Liver (tissue), 2 donors: ENCODE measurements at regions not wholly inside any gene's neighbourhood (a gene's known extent, or its start where the extent isn't known, plus 50 kb on each side); places are given as distances from the start of the nearest gene placed in this dataset. TPM values are rescaled to one million over a fixed set of nuclear protein-coding genes. Genes with fewer than 3 reads are reported as not detected.

Source experiments
- small RNA-seq: library from RNA; depleted of rRNA; stranded (forward); fragments of <200 nt; gene quantifications from one replicate; pipeline ENCODE3, GENCODE V24; 2014
- TF ChIP-seq, protein P1 (sequence below): IDR thresholded peaks from 2 replicates; pipeline ENCODE4 v1.6.1; 2016; ENCODE audit warnings: antibody characterized with exemption, mild to moderate bottlenecking

DNA sequence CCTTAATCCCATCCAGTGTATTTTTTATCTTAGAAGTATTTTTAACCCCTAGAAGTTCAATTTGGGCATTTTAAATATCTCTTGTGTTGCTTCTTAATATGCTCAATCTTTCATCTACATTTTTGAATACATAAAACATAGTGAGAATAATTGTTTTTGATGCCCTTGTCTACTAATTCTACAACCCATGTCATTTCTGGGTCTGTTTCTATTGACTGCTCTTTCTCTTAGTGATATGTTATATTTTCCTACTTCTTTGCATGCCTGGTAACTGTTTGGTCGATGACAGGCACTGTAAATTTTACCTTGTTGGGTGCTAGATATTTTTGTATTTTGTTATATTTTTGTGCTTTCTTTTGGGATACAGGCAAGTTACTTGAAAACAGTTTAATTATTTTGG, 56.3 kb downstream of the CYTL1 start (continued):
- TF ChIP-seq, protein P1, sequence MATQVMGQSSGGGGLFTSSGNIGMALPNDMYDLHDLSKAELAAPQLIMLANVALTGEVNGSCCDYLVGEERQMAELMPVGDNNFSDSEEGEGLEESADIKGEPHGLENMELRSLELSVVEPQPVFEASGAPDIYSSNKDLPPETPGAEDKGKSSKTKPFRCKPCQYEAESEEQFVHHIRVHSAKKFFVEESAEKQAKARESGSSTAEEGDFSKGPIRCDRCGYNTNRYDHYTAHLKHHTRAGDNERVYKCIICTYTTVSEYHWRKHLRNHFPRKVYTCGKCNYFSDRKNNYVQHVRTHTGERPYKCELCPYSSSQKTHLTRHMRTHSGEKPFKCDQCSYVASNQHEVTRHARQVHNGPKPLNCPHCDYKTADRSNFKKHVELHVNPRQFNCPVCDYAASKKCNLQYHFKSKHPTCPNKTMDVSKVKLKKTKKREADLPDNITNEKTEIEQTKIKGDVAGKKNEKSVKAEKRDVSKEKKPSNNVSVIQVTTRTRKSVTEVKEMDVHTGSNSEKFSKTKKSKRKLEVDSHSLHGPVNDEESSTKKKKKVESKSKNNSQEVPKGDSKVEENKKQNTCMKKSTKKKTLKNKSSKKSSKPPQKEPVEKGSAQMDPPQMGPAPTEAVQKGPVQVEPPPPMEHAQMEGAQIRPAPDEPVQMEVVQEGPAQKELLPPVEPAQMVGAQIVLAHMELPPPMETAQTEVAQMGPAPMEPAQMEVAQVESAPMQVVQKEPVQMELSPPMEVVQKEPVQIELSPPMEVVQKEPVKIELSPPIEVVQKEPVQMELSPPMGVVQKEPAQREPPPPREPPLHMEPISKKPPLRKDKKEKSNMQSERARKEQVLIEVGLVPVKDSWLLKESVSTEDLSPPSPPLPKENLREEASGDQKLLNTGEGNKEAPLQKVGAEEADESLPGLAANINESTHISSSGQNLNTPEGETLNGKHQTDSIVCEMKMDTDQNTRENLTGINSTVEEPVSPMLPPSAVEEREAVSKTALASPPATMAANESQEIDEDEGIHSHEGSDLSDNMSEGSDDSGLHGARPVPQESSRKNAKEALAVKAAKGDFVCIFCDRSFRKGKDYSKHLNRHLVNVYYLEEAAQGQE, result no peak

Small RNA genes lying in the stretch of these regions (small RNA-seq; reads per million reads assigned to genes)
- not detected for gene RN7SKP113
